ENCODE measurements at regions not wholly inside any gene's neighbourhood (a gene's known extent, or its start where the extent isn't known, plus 50 kb on each side); places are given as distances from the start of the nearest gene placed in this dataset.
"Not testable (repeated sequence)": the region's sequence is repeated elsewhere in the genome, so short reads cannot be mapped to it uniquely, and the experiment has no call there.

- DNase-seq (ENCODE audit: low read depth): no peak
Observed at GRCh38 chr5:1731091-1731639, 68.5 kb downstream of the MRPL36 start.

DNA sequence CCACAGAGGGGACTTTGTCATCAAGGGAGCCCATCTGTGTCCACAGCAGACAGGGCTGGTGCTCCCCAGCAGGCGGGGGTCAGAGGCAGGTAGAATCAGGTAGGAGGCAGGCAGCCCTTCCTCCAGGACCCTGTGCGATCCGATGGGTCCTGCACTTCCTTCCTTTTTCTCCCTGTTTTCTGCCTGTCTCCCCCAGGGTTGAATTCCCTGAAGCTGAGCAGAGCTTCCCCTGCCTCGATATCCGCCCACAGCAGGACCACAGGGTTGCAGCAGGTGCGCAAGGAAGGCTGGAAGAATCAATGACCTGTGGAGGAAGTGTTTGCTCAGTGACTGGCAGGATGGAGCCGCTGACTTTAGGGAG lies 69.2 kb downstream of the MRPL36 start:
- DNase-seq (ENCODE audit: low read depth): no peak

DNA sequence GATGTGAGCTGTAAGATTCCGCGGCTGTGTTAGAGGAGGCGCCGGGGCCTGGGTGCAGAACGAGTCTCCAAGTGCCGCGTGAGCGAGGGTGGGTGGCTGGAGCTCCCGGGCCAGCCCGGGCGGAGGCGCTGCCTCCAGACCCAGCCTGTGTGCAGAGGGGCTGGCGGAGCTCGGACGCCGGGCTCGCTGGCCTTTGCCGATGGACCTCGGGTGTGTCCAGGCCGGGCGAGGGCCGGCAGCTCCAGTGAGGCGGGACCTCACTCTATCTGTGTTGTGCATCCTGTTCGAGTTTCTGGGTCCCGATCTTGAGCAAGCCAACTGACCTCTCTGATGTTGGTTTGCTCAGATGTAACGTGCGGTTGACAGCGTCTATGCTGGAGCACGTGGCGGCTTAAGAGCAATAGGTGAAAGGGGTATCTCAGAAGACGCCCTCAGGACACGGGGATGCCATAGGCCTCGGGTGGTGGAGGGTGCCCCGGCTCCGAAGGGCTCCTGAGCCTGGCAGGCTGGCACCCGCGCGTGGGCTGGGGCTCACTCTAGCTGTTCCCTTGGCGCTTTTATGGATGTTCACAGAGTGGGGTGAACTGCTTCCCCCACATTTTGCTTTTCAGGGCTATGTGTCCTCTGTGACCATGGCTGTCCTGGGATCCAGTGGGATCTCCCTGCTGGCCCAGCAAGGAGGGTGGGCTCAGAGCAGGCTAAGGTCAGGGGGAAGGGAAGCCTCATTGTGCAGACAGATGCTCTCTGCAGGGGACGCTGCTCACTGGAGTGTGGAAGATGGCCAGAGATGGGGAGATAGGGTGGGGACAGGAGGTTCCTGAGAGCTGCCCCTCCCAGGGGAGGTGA lies 69.8 kb downstream of the MRPL36 start:
- no peak for DNase-seq (ENCODE audit: low read depth)

DNA sequence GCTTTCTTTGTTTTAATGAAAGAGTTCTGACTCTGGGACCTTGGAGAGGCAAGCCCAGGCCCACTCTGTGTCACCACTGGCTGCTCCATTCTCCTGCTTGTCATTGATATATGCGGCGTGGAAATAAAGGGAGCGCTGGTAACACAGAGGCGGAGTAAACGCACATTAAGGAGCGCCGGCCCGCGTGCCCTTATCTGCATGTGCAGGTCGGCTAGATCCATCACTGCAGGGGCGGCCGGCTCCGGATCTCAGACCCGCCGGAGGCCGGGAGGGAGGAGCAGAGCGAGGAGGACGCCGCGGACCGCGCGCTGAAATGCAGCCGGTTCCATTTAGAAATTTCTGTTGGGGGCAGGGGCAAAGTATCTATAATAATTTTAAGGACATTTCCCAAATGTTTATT lies 70.8 kb downstream of the MRPL36 start:
- DNase-seq (ENCODE audit: low read depth): no peak

GRCh38 chr5:1727571-1727970 lies 72.1 kb downstream of the MRPL36 start:
- no peak for DNase-seq (ENCODE audit: low read depth)

- DNase-seq (ENCODE audit: low read depth): no peak
Observed at GRCh38 chr5:1726956-1727355, 72.7 kb downstream of the MRPL36 start.

DNA sequence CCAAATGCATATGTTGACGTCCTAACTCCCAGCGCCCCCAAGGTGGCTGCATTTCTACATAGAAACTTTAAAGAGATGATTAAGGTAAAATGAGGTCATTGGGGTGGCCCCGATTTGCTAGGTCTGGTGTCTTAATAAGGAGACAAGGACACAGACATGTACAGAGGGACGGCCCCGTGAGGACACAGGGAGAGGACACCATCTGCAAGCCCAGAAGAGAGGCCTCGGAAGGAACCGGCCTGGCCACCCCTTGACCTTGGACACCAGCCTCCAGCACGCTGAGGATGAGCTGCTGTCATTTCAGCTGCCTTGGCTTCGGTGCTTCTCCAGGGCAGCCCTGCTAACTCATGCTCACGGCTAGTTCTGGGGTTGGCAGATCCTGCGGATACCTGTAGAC lies 73.2 kb downstream of the MRPL36 start:
- DNase-seq (ENCODE audit: low read depth): no peak

- no peak for DNase-seq (ENCODE audit: low read depth)
Observed at GRCh38 chr5:1725641-1726468, 73.8 kb downstream of the MRPL36 start.

DNA sequence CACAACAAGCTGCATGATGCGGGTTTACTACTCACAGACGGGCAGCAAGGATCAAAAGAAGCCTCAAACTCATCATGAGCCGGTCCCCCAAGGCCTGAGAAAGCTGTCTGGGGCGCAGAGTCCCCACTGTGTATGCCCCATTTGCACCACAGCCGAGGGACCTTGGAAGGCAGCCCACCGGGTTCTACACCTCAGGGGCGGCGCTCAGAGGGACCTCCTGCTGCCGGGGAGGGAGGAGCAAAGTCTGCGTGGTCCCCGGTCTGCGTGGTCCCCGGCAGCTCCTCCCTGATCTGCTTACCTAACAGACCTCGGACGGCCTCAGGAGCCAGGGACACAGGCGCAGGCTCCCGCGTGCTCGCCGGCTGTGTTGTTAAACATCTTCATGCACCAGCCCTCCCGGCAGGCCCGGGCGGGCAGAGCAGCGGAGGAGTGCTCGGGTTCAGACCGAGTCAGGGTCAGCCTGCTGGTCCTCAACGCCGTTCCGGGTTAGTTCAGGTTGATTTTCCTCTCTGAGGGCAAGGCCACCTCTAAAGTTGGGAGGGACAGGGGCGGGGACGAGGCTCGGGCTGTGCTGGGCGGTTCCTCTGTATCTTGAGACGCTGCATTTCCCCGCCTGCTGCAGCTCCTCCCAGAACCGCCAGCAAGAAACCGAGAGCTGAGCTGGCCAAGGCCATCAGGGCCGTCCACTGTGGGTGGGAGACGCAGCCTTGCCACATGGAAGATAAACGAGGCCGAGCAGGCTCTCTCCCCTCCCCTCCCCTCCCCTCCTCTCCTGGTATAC lies 74.6 kb downstream of the MRPL36 start:
- DNase-seq (ENCODE audit: low read depth): no peak

DNA sequence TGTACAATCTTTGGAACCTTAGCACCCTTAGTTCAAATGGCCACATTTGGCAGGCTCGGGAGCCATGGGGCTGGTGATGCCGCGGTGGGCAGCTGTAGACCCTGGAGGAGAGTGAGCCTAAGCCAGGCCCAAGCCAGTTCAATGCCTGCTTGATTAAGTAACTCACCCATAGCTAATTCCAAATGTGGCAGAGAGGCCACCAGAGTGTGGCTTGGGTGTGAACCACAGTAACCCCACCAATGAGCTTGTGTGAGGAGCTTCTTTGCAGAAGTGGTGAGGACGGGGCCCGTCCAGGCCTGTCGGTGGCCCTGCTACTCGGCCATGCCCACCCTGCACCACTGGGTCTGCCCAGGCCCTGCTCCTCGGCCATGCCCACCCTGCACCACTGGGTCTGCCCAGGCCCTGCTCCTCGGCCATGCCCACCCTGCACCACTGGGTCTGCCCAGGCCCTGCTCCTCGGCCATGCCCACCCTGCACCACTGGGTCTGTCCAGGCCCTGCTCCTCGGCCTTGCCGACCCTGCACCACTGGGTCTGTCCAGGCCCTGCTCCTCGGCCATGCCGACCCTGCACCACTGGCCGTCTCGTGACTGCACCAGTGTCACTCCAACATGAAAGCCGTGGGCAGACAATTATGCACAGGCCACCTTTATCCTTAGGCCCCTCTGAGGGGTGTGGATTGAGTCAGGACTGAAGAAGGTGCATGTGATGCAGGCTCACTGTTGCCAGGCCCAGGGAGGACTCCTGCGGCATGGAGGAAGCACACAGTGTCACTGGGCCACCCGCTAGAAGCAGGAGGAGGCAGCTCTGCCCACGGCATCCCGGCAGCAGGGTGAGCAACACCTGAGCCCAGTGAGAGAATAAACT lies 75.4 kb downstream of the MRPL36 start:
- DNase-seq (ENCODE audit: low read depth): no peak

GRCh38 chr5:1723476-1723875 lies 76.2 kb downstream of the MRPL36 start:
- DNase-seq (ENCODE audit: low read depth): no peak

DNA sequence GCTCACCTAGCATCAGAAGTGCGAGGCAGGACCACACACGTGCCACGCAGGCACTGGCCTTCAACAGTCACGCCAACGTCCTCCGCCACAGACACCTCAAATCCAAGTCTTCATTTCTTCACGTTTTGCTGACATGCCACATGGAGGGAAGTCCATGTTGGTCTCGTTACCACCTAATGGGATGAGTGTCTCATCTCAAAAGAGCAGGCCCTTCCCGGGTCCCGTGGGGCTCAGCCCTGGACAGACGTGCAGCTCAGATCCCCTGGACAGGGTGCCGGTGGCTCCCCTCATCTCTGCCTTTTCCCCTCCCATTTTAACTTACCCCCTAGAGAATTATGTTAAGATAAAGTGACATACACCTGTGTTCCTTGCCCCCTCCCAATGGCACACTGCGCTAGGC lies 76.8 kb downstream of the MRPL36 start:
- DNase-seq (ENCODE audit: low read depth): no peak

GRCh38 chr5:1720396-1721110 lies 79.1 kb downstream of the MRPL36 start:
- no peak for DNase-seq (ENCODE audit: low read depth)

DNA sequence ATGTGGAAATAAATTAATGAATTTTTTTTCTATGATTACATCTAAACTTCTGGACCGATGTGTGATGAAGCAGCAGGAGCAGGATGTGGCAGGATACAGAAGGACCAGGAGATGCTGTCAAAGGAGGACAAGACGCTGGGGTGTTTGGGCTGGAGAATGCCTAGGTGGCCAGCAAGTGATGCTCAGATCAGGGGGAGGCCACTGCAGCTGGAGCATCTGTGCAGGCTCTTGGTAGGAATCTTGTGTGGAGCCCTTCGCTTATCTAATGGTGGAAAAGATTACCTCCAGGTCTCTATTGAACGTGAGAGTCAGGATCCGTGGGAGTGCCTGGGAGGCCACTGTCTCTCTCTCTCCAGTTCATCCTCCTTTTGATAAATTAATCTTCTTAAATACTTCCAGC lies 79.8 kb downstream of the MRPL36 start:
- DNase-seq (ENCODE audit: low read depth): no peak

DNA sequence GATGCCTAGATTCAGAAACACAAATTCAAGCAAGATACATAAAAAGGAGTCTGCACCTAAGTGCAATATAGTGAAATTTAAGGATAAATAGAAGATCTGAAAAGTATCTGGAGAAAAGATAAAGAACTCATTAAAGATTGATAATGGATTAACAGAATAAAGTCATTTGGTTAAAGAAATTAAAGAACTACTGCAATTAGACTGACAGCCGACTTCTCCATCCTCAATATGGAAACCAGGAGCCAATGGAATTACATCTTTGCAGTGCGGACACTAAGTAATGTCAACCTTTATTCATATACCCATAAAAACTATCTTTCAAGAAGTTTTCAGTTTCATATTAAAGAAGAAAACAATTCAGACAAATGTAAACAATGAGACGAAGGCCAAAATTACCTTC lies 81.0 kb downstream of the MRPL36 start:
- no peak for DNase-seq (ENCODE audit: low read depth)

DNA sequence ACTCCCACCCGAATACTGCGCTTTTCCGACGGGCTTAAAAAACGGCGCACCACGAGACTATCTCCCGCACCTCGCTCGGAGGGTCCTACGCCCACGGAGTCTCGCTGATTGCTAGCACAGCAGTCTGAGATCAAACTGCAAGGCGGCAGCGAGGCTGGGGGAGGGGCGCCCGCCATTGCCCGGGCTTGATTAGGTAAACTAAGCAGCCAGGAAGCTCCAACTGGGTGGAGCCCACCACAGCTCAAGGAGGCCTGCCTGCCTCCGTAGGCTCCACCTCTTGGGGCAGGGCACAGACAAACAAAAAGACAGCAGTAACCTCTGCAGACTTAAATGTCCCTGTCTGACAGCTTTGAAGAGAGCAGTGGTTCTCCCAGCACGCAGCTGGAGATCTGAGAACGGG lies 89.5 kb downstream of the MRPL36 start:
- not testable (repeated sequence) for DNase-seq (ENCODE audit: low read depth)

DNA sequence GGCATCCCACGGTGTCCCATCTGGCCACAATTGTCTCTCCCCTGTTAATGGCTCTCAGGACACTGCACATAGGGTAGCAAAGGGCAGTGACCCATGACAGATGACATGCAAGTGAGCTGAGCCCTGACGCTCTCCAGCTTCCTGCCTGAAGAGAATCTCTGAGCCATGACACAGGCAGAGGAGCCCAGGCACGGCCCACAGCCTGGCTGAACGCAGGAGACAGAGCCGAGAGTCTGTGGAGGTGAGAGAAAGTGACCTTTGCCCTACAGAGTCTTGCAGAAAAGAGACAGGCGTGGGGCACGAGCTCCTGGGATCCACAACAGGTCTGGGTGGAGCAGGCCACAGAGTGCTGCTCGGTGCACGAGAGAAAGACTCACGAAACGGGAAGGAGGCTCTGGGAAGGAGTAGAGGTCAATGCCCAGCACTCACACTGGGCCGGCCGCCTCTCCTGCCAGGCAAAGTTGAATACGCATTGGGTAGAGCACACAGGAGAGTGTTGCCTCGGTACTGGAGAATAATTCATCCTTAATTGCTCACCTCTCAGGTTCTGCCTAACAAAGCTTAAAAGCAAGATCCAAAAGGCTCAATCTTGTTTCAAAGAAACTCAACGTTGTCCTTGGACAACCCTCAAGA lies 90.3 kb downstream of the MRPL36 start:
- DNase-seq (ENCODE audit: low read depth): no peak

DNA sequence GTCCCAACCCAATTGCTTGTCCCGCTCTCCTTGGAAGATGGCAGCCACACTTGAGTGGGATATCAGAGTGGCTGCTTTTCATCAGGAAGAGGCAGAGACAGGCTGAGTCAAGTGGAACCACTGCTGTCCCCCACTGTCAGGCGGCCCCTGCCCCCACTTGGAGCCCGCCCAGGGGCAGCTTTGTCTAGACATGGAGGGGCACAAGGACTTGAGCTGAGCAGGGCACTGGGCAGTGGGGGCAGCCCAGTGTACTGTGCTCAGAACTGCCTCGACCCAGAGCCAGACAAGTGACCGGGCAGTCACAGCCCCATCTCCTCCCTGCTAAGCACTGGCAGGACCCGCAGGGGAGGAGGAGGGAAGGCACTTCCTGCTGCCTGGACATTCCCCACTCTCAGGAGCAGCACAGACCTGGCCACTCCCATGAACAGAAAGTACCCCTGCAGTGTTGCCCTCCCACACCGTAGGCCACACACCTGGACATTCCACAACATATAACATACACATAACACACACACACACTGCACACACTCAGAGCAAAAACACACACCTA lies 91.0 kb downstream of the MRPL36 start:
- no peak for DNase-seq (ENCODE audit: low read depth)

- DNase-seq (ENCODE audit: low read depth): no peak
Observed at GRCh38 chr5:1707467-1707866, 92.2 kb downstream of the MRPL36 start.

GRCh38 chr5:1706428-1706827 lies 93.2 kb downstream of the MRPL36 start:
- DNase-seq (ENCODE audit: low read depth): no peak
